Neural cell (in vitro differentiated cells): ENCODE measurements at regions not wholly inside any gene's neighbourhood (a gene's known extent, or its start where the extent isn't known, plus 50 kb on each side); places are given as distances from the start of the nearest gene placed in this dataset.

Experiments used
- EP300 ChIP-seq: fragments of 450-650 bp; conservative IDR thresholded peaks from 2 replicates; pipeline ENCODE4 v1.6.1; 2014; ENCODE audit warnings: antibody characterized with exemption, mild to moderate bottlenecking, moderate library complexity; ENCODE audit not compliant: poor library complexity, severe bottlenecking
- EZH2 ChIP-seq: fragments of 200-600, 300-800 bp; shearing (Covaris generic), sonication (generic); IDR thresholded peaks from 2 replicates; pipeline ENCODE4 v1.6.1; 2014; ENCODE audit warnings: antibody characterized with exemption, low read length, borderline replicate concordance, mild to moderate bottlenecking; ENCODE audit not compliant: insufficient read depth, poor library complexity, severe bottlenecking
- MXI1 ChIP-seq: fragments of 450-650 bp; conservative IDR thresholded peaks from 2 replicates; pipeline ENCODE4 v1.6.1; 2014; ENCODE audit warnings: antibody characterized with exemption, mild to moderate bottlenecking; ENCODE audit not compliant: poor library complexity, severe bottlenecking
- POLR2AphosphoS5 ChIP-seq: IDR thresholded peaks from 2 replicates; pipeline ENCODE4 v1.6.1; 2012
- RAD21 ChIP-seq: fragments of 450-650 bp; conservative IDR thresholded peaks from 2 replicates; pipeline ENCODE4 v1.6.1; 2014; ENCODE audit warnings: antibody characterized with exemption, mild to moderate bottlenecking, moderate library complexity
- SMC3 ChIP-seq: fragments of 450-650 bp; conservative IDR thresholded peaks from 2 replicates; pipeline ENCODE4 v1.6.1; 2014; ENCODE audit warnings: antibody characterized with exemption, mild to moderate bottlenecking, moderate library complexity; ENCODE audit not compliant: poor library complexity
- TF ChIP-seq, protein P1 (sequence below): fragments of 450-650 bp; IDR thresholded peaks from 2 replicates; pipeline ENCODE4 v1.5.1; 2014; ENCODE audit warnings: antibody characterized with exemption, mild to moderate bottlenecking, moderate library complexity; ENCODE audit not compliant: poor library complexity, severe bottlenecking
- TF ChIP-seq, protein P2 (sequence below): IDR thresholded peaks from 2 replicates; pipeline ENCODE4 v1.6.1; 2012; ENCODE audit warnings: borderline replicate concordance

DNA sequence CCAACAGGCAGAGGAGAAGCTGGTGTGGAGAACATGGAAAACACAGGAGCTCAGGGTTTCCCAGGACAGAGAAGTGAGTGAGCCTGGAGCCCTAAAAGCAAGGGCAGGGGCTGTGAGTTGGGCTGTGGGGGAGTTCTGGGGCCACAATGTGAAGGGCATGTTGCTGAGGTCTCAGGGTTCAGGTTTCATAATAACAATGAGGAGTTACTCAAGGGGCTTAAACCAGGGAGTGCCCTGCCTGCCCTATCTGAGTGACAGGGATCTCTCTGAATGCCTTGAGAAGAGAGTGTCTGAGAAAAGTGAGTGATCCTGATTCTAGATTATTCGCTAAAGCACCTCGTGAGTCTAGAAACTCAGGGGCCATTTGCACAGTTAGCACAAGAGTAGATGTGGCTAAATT lies 129.6 kb downstream of the VPREB1 start:
- TF ChIP-seq, protein P1, sequence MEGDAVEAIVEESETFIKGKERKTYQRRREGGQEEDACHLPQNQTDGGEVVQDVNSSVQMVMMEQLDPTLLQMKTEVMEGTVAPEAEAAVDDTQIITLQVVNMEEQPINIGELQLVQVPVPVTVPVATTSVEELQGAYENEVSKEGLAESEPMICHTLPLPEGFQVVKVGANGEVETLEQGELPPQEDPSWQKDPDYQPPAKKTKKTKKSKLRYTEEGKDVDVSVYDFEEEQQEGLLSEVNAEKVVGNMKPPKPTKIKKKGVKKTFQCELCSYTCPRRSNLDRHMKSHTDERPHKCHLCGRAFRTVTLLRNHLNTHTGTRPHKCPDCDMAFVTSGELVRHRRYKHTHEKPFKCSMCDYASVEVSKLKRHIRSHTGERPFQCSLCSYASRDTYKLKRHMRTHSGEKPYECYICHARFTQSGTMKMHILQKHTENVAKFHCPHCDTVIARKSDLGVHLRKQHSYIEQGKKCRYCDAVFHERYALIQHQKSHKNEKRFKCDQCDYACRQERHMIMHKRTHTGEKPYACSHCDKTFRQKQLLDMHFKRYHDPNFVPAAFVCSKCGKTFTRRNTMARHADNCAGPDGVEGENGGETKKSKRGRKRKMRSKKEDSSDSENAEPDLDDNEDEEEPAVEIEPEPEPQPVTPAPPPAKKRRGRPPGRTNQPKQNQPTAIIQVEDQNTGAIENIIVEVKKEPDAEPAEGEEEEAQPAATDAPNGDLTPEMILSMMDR, result no peak
- no peak for TF ChIP-seq POLR2AphosphoS5
- no peak for TF ChIP-seq RAD21
- TF ChIP-seq EZH2, result no peak
- no peak for TF ChIP-seq EP300
- TF ChIP-seq, protein P2, sequence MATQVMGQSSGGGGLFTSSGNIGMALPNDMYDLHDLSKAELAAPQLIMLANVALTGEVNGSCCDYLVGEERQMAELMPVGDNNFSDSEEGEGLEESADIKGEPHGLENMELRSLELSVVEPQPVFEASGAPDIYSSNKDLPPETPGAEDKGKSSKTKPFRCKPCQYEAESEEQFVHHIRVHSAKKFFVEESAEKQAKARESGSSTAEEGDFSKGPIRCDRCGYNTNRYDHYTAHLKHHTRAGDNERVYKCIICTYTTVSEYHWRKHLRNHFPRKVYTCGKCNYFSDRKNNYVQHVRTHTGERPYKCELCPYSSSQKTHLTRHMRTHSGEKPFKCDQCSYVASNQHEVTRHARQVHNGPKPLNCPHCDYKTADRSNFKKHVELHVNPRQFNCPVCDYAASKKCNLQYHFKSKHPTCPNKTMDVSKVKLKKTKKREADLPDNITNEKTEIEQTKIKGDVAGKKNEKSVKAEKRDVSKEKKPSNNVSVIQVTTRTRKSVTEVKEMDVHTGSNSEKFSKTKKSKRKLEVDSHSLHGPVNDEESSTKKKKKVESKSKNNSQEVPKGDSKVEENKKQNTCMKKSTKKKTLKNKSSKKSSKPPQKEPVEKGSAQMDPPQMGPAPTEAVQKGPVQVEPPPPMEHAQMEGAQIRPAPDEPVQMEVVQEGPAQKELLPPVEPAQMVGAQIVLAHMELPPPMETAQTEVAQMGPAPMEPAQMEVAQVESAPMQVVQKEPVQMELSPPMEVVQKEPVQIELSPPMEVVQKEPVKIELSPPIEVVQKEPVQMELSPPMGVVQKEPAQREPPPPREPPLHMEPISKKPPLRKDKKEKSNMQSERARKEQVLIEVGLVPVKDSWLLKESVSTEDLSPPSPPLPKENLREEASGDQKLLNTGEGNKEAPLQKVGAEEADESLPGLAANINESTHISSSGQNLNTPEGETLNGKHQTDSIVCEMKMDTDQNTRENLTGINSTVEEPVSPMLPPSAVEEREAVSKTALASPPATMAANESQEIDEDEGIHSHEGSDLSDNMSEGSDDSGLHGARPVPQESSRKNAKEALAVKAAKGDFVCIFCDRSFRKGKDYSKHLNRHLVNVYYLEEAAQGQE, result no peak
- TF ChIP-seq SMC3, result no peak
- TF ChIP-seq MXI1, result no peak
